Upper lobe of left lung (tissue), 6 donors: ENCODE measurements at regions not wholly inside any gene's neighbourhood (a gene's known extent, or its start where the extent isn't known, plus 50 kb on each side); places are given as distances from the start of the nearest gene placed in this dataset.

Experiments
- ATAC-seq, 2 donors: fragments of 200-7000 bp; cut with Tn5 transposase; one replicate each; pipeline ENCODE4 v1.9.1; 2022; ENCODE audit warnings: mild to moderate bottlenecking in 2 of 2, moderate library complexity in 2 of 2; ENCODE audit not compliant: low FRiP score in 2 of 2
- DNase-seq, 2 donors: peaks; one replicate each; pipeline ENCODE4 v3.0.0-alpha.2; 2019 to 2020
- H3K27ac ChIP-seq, 4 donors: fragments of 200-600 bp; sonication (generic); one replicate each; pipeline ENCODE4 v1.5.1; 2016 to 2019
- H3K27me3 ChIP-seq, 4 donors: fragments of 200-600 bp; sonication (generic); one replicate each; pipeline ENCODE4 v1.5.1; 2017 to 2019
- H3K36me3 ChIP-seq, 4 donors: fragments of 200-600 bp; sonication (generic); one replicate each; pipeline ENCODE4 v1.5.1; 2016 to 2019
- H3K4me1 ChIP-seq, 4 donors: fragments of 200-600 bp; sonication (generic); one replicate each; pipeline ENCODE4 v1.5.1; 2018 to 2019
- H3K4me3 ChIP-seq, 4 donors: fragments of 200-600 bp; sonication (generic); one replicate each; pipeline ENCODE4 v1.5.1; 2017 to 2019; ENCODE audit warnings: mild to moderate bottlenecking in 2 of 4, moderate library complexity in 1 of 4
- H3K9me3 ChIP-seq, 4 donors: fragments of 200-600 bp; sonication (generic); one replicate each; pipeline ENCODE4 v1.5.1; 2018 to 2019
- CTCF ChIP-seq, 6 experiments: fragments of 450-650 bp in 4 of 6; fragments of 200-600 bp in 2 of 6; sonication (generic) in 2 of 6; IDR thresholded peaks; one replicate each; pipeline ENCODE4 v1.5.1; 2016 to 2019; ENCODE audit warnings: antibody characterized with exemption in 6 of 6
- EP300 ChIP-seq, 4 donors: sonication (generic); formaldehyde crosslinking; IDR thresholded peaks; one replicate each; pipeline ENCODE4 v1.5.1; 2017; ENCODE audit warnings: antibody characterized with exemption in 4 of 4, control low read depth in 2 of 4
- POLR2A ChIP-seq, 4 donors: fragments of 450-650 bp; IDR thresholded peaks; one replicate each; pipeline ENCODE4 v1.5.1; 2016 to 2017; ENCODE audit warnings: antibody characterized with exemption in 4 of 4, mild to moderate bottlenecking in 2 of 4
- POLR2AphosphoS5 ChIP-seq, 2 donors: sonication (generic); formaldehyde crosslinking; IDR thresholded peaks; one replicate each; pipeline ENCODE4 v1.5.1; 2017; ENCODE audit warnings: antibody characterized with exemption in 2 of 2
- WGBS, 2 donors: methylation state at CpG; one replicate each; pipeline ENCODE4 v1.1.5; 2017 to 2018; 5-methylcytosine and 5-hydroxymethylcytosine counted together
- donor health status: DM: no; HTN: no; CAD: no; lungs with moderate emphysema.
- donor health status: DM: no; HTN: yes; CAD: no; lungs with severe emphysema.

DNA sequence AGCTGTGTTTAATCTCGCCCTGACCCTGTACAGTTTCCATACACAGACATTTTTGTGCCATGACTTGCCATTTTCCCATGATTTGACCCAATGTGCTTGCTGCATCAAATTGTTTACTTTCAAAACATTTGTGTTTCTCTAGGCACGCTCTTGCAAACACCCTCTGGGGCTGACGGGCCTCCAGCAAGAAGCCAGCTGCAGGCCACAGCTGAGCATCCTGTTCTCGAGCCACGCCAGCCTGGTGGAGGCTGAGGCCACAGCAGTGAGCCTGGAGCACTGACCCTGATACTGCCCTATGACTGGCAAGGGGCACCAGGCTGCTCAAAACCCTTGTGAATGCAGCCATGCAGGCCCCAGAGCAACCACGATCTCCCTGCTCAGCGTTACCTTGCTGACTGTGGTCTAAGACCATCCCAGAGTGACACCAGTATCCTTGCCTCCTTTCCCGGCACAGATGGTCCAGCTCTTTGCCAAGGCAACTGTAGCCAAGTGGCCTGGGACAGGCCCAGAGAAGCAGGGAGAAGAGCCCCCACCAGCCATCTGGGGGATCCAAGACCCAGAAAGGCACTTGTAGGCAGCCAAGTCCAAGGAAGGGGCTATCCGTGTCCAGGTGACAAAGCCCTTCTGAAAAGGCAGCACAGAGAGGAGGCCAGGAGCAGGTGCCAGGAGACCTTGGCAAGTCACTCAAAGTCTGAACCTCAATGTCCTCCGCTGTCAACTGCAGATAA lies 78.5 kb downstream of the OAT start:
- no peak overlapping the region for H3K4me3 ChIP-seq
- no peaks in the 10 kb centered on the region for H3K36me3 ChIP-seq
- no peaks in the 10 kb centered on the region for H3K9me3 ChIP-seq
- no peaks in the 10 kb centered on the region for H3K27me3 ChIP-seq
- H3K4me1 ChIP-seq: peaks cover 14 to 18% (median 14%) of the 10 kb centered on the region in 4 donors
- no peak overlapping the region for H3K27ac ChIP-seq
- ATAC-seq (no peak), DNase-seq (peak in 1 of 2 donors; percentile 25)
- WGBS, 2 donors: 78 to 83% methylated on average over 6 to 10 of the region's 10 CpGs
- TF ChIP-seq POLR2A (IDR thresholded peaks at IDR 0.05) (no peak), POLR2AphosphoS5 (IDR thresholded peaks at IDR 0.05) (peak in 1 of 2 donors; percentile 61), CTCF (IDR thresholded peaks at IDR 0.05) (no peak), EP300 (IDR thresholded peaks at IDR 0.05) (no peak)

GRCh38 chr10:124339119-124340032 lies 79.3 kb downstream of the OAT start:
- TF ChIP-seq POLR2AphosphoS5 (IDR thresholded peaks at IDR 0.05) (no peak), EP300 (IDR thresholded peaks at IDR 0.05) (no peak), CTCF (IDR thresholded peaks at IDR 0.05) (no peak), POLR2A (IDR thresholded peaks at IDR 0.05) (no peak)
- DNase-seq: peak in 1 of 2 donors; percentile 12

GRCh38 chr10:124338276-124338925 lies 80.3 kb downstream of the OAT start:
- DNase-seq (peak in 1 of 2 donors; percentile 4), ATAC-seq (no peak)
- peaks cover 14 to 18% (median 14%) of the 10 kb centered on the region in 4 donors for H3K4me1 ChIP-seq
- H3K4me3 ChIP-seq: no peak overlapping the region
- H3K36me3 ChIP-seq: no peaks in the 10 kb centered on the region
- WGBS, 2 donors: 72 to 82% methylated on average over 4 of the region's 4 CpGs
- no peaks in the 10 kb centered on the region for H3K9me3 ChIP-seq
- no peaks in the 10 kb centered on the region for H3K27me3 ChIP-seq
- TF ChIP-seq POLR2AphosphoS5 (IDR thresholded peaks at IDR 0.05) (no peak), CTCF (IDR thresholded peaks at IDR 0.05) (no peak), EP300 (IDR thresholded peaks at IDR 0.05) (no peak), POLR2A (IDR thresholded peaks at IDR 0.05) (no peak)
- H3K27ac ChIP-seq: no peak overlapping the region

More at GRCh38 chr10:124339119-124340032, 79.3 kb downstream of the OAT start:
- WGBS, 2 donors: 81 to 86% methylated on average over 13 to 16 of the region's 16 CpGs
- no peak for ATAC-seq
- Histone ChIP-seq H3K4me3 (no peak overlapping the region), H3K27me3 (no peaks in the 10 kb centered on the region), H3K4me1 (peaks cover 14 to 18% (median 14%) of the 10 kb centered on the region in 4 donors), H3K36me3 (no peaks in the 10 kb centered on the region), H3K9me3 (no peaks in the 10 kb centered on the region), H3K27ac (no peak overlapping the region)

DNA sequence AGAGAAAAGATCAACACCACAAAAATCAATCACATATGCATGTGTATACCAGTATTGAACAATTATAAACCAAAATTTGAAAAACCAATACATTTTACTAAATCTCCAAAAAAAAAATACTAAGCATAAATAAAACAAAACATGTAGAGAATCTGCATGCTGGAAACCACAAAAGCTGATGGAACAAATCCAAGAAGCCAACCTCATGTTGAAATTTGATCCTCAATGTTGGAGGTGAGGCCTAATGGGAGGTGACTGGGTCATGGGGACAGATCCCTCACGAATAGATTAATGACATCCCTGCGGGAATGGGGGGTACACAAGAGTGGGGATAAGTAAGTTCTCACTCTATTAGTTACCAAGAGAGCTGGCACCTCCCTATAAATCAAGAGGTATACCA lies 82.5 kb downstream of the OAT start:
- no peak overlapping the region for H3K4me3 ChIP-seq
- DNase-seq (no peak), ATAC-seq (no peak)
- H3K27me3 ChIP-seq: no peaks in the 10 kb centered on the region
- H3K27ac ChIP-seq: no peak overlapping the region
- 43 to 46% methylated on average over 2 of the region's 2 CpGs for WGBS, 2 donors
- H3K4me1 ChIP-seq: peaks cover 10 to 14% (median 11%) of the 10 kb centered on the region in 4 donors
- H3K9me3 ChIP-seq: no peaks in the 10 kb centered on the region
- no peak for TF ChIP-seq CTCF (IDR thresholded peaks at IDR 0.05)
- no peak for TF ChIP-seq POLR2AphosphoS5 (IDR thresholded peaks at IDR 0.05)
- no peak for TF ChIP-seq POLR2A (IDR thresholded peaks at IDR 0.05)
- no peaks in the 10 kb centered on the region for H3K36me3 ChIP-seq
